GM12872 (cell line): ENCODE measurements at regions not wholly inside any gene's neighbourhood (a gene's known extent, or its start where the extent isn't known, plus 50 kb on each side); places are given as distances from the start of the nearest gene placed in this dataset.

ENCODE experiments used
- CTCF ChIP-seq: IDR thresholded peaks from 3 replicates; pipeline ENCODE4 v1.5.1; 2011; ENCODE audit warnings: low read depth, mild to moderate bottlenecking, low read length, moderate library complexity; ENCODE audit not compliant: insufficient read depth

DNA sequence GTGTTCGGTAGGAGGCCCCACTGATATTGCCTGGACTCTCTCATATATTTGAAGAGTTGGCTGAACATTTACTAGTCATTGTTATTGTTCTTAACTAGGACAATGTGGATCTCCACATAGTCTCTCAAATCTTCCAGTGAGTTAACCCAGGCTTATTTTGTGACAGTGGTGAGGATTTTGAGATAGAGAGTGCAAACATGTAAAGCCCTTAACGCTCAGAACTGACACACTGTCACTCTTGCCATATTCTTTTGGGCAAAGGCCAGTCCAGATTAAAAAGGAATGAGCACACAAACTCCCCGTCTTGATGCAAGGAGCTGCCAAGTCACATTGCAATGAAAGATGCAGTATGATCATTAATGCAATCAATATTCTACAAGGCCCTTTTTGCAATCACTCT, 431.9 kb upstream of the AZI2 start:
- TF ChIP-seq CTCF, result no peak

GRCh38 chr3:28781053-28781452, 432.4 kb upstream of the AZI2 start:
- TF ChIP-seq CTCF, result no peak

DNA sequence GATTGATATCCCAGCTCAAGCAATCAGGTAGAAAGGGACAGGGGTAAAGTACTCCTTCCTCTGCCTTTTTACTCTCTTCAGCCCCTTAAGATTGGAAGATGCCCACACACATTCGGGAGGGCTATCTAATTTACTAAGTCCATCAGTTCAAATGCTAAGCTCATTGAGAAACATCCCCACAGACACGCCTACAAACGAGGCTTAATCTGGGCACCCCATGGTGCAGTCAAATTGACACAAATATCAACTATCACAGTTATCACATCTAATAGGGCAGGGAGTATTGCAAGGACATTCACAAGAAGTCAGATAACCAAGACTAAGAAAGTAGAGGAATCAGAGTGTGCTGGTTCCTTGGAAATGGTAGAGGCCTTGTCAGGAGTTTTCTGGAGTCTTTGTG, 437.8 kb upstream of the AZI2 start:
- no peak for TF ChIP-seq CTCF

GRCh38 chr3:28788571-28788970, 439.9 kb upstream of the AZI2 start:
- no peak for TF ChIP-seq CTCF

DNA sequence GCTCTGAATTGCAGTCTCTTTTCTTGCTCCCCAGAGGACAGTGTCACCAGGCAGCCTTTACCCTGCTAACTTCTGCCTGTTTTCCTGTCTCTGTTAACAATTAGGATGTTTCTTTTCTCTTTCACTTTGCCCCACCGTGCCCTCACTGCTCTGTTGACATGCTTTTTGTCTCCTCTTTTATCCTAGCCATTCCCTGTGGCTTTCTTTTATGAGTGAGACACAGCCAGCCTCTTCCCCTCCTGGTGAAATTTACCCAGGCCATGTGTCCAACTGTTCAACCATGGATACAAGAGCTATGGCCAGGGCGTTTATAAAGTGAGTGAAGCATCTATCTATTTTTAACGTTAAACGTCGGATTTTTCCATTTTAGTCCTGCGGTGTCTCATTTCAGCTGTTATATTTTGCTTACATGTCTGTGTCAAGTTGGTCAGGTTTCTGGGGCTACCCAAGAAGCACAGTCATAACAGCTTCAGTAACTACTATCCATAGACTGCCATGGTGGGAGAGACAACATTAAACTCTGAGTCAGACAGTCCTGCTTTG, 443.2 kb upstream of the AZI2 start:
- TF ChIP-seq CTCF, result no peak

DNA sequence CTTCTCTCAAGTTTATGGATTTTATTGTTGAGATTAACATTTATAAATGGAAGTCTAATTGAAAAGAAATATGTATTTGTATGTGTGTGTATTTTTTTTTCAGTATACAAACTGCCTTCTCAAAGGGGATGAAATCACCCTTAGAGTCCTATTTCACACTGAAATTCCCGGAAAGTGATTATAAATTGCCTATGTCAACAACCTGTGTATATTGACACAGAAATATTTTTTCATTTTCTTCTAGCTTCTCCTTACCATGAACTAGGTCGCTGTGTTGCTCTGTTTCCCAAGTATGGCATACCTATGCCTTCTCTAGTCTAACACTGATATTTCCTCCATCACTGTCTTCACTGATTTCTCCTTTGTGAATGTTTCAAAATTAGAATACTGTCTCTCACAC, 444.0 kb upstream of the AZI2 start:
- TF ChIP-seq CTCF, result no peak

DNA sequence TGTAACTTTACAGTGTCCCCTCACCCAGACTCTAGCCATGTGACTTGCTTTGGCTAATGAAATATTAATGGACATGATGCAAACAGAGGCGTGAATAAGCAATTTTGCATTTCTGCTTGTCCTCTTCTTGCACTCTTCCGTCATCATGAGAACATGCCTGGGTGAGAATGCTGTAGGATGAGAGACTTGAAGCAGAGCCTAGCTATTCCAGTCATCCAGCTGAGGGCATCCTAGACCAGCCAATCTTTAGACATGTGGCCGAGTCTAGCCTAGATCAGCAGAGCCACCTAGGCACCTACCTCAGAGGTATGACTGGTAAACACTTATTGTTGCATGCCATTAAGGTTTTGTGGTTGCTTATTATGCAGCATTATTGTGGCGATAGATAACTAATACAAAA, 450.5 kb upstream of the AZI2 start:
- no peak for TF ChIP-seq CTCF

- no peak for TF ChIP-seq CTCF
Observed at GRCh38 chr3:28800203-28800602, 451.6 kb upstream of the AZI2 start.
